OCI-LY7 (cell line): ENCODE measurements at regions not wholly inside any gene's neighbourhood (a gene's known extent, or its start where the extent isn't known, plus 50 kb on each side); places are given as distances from the start of the nearest gene placed in this dataset.
"Not testable (repeated sequence)": the region's sequence is repeated elsewhere in the genome, so short reads cannot be mapped to it uniquely, and the experiment has no call there.

Experiments used
- EZH2phosphoT487 ChIP-seq: fragments of 200-600 bp; sonication (generic); IDR thresholded peaks from 2 replicates; pipeline ENCODE4 v1.6.1; 2018; ENCODE audit warnings: low read depth, borderline replicate concordance, mild to moderate bottlenecking, mixed run types, antibody characterized with exemption, low read length, moderate library complexity, mixed read lengths
- TF ChIP-seq, protein P1 (sequence below): fragments of 200-600 bp; sonication (generic); conservative IDR thresholded peaks from 2 replicates; pipeline ENCODE4 v1.5.1; 2014; ENCODE audit warnings: mild to moderate bottlenecking, antibody characterized with exemption, low read length, moderate library complexity, mixed read lengths

DNA sequence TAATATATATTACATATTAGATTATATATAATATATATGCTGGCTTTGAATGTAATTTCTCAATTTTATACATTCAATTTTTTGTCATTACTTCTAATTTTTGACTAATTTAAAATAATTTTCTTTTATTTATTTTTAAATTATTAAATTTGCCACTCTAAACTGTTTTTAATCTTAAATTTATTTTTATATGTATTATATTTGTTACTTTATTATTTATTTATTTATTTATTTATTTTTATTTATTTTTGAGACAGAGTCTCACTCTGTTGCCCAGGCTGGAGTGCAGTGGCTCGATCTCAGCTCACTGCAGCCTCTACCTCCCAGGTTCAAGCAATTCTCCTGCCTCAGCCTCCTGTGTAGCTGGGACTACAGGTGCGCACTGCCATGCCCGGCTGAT, 473.0 kb downstream of the PLOD2 start:
- TF ChIP-seq, protein P1, sequence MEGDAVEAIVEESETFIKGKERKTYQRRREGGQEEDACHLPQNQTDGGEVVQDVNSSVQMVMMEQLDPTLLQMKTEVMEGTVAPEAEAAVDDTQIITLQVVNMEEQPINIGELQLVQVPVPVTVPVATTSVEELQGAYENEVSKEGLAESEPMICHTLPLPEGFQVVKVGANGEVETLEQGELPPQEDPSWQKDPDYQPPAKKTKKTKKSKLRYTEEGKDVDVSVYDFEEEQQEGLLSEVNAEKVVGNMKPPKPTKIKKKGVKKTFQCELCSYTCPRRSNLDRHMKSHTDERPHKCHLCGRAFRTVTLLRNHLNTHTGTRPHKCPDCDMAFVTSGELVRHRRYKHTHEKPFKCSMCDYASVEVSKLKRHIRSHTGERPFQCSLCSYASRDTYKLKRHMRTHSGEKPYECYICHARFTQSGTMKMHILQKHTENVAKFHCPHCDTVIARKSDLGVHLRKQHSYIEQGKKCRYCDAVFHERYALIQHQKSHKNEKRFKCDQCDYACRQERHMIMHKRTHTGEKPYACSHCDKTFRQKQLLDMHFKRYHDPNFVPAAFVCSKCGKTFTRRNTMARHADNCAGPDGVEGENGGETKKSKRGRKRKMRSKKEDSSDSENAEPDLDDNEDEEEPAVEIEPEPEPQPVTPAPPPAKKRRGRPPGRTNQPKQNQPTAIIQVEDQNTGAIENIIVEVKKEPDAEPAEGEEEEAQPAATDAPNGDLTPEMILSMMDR = not testable (repeated sequence)
- TF ChIP-seq EZH2phosphoT487 = not testable (repeated sequence)
